DMS79 (cell line): ENCODE measurements at regions not wholly inside any gene's neighbourhood (a gene's known extent, or its start where the extent isn't known, plus 50 kb on each side); places are given as distances from the start of the nearest gene placed in this dataset.

Experiments
- DNase-seq: peaks from one replicate; lab custom pipeline; 2025; lab: John Stamatoyannopoulos, UW

DNA sequence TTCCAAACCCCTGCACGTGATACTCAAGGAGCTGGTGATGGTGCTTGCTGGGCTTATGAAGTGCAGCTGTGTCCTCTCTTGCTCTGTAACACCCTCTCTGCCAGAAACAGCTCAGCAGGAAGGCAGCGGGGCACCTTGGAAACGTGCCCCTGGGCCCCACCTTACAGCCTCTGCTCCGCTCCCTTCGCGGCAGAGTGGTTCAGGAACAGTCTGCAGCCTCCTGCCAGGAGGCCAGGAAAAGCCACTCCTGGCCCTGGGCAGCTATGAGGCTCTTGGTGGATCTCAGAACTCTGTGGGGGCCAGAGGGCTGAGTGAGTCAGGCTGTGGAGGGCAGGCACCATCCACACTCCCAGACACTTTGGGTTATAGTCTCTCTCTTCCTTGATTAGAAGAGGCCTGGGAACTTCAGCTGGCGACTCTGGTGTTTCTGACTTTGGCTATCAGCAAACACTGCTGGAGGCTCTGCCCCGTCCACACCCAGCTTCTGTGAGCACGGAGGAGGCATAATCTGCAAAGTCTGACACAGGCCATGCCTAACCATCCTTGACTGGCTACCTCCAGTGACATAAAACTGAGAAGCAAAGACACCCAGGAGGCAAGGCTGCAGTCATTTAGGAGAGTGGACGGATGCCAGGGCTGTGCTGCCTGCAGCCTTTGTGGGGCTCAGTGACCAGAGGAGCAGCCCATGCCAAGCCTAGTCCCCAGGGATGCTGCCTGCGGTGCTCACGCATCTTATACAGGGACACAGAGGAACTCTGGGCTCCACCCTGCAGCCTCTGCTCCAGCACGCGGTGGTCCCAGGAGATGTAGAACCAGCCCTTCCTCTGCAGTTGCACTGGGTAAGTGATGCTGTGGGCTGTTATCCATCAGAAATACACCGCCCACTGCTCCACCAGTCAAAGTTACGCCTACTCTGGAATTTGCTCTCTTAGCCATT, 65.3 kb downstream of the METRNL start:
- DNase-seq = no peak

- DNase-seq = no peak
Measured at GRCh38 chr17:83145358-83145738, 65.9 kb downstream of the METRNL start.

GRCh38 chr17:83145831-83146230, 66.4 kb downstream of the METRNL start:
- no peak for DNase-seq

DNA sequence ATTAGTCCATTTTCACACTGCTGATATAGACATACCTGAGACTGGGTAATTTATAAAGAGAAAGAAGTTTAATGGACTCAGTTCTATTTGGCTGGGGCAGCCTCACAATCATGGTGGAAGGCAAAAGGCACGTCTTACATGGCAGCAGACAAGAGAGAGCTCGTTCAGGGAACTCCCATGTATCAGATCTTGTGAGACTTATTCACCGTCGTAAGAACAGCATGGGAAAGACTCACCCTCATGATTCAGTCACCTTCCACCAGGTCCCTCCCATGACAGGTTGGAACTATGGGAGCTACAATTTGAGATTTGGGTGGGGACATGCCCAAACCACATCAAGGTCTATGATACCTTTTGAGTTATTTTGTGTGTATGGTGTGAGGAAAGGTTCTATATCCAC, 66.9 kb downstream of the METRNL start:
- no peak for DNase-seq

GRCh38 chr17:83147280-83147679, 67.9 kb downstream of the METRNL start:
- no peak for DNase-seq

DNA sequence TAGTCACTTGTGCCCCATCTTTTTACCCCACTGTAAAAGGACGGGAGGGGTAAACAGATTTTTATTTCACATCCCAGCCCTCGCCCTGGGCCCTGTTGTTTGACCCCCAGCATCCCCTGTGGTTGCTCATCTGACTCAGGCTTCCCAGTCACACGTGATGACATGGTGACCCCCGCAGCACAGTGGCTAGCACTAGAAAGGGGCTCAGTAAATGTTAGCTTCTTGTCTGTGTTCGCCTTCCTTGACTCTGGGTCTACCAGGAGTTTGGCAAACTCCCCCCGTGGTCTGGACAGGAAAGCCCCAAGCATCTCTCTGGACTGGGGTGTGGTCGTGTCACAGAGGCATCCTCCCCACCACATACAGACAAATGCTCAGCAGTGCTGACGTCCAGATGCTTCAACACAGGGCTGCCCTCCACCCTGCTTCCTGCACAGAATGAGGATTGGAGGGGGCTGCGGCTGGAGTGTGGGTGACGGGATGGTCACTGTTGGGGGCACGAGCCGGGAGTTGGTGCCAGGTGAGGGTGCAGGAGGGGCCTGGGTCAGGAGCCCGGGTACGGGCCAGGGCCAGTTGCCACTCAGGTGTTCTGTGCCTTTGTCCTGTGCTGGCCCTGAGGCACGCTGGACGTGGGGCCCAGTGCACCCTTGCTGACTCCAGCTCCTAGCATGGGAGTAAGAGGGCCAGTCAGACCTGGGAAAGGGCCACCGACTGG, 69.1 kb downstream of the METRNL start:
- no peak for DNase-seq

DNA sequence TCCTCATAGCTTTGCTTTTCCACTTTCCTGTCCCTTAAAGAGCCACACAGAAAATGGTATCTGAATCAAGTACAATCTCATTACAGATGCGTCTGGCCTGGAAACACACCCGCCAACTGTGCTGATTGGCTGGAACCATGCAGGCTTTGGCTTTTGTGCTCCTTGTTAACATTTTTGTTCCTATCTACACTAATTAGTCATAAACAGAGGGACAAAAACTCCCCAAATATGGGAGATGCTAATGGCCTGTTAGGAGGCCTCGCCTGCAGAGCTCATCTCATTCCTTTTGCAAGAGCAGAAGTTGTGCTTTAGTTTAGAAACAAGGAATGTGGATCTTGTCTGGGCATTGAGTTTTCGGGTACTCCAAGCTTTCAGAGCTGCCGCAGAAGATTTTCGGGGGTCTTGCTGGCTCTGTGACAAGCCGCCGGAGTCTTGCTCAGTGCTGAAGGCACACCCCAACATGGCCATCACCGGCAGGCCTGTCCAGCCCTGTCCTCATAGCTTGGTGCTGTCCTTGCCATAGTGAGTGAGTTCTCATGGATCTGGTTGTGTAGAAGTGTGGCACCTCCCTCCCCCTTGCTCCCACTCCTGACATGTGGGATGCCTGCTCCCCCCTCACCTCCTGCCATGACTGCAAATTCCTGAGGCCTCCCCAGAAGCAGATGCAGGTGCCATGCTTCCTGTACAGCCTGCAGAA, 69.8 kb downstream of the METRNL start:
- no peak for DNase-seq

- DNase-seq = no peak
Measured at GRCh38 chr17:83149761-83150251, 70.4 kb downstream of the METRNL start.

GRCh38 chr17:83150369-83151055, 71.1 kb downstream of the METRNL start:
- DNase-seq = no peak

DNA sequence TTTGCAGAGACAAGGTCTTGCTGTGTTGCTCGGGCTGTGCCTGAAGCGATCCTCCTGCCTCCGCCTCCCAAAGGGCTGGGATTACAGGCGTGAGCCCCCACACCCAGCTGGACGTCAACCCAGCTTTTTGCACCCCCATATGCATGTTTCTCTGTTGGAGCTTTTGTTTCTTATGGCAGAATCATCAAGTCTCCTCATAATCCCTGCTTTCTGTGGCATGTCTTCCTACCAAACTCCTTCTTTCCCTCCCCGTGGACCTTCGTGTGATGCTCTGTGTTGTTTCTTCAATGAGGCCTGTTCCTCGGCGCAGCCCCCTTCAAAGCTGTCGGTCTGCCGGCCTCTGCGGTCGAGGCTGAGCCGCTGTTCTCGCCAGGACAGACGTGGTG, 71.6 kb downstream of the METRNL start:
- DNase-seq = no peak

DNA sequence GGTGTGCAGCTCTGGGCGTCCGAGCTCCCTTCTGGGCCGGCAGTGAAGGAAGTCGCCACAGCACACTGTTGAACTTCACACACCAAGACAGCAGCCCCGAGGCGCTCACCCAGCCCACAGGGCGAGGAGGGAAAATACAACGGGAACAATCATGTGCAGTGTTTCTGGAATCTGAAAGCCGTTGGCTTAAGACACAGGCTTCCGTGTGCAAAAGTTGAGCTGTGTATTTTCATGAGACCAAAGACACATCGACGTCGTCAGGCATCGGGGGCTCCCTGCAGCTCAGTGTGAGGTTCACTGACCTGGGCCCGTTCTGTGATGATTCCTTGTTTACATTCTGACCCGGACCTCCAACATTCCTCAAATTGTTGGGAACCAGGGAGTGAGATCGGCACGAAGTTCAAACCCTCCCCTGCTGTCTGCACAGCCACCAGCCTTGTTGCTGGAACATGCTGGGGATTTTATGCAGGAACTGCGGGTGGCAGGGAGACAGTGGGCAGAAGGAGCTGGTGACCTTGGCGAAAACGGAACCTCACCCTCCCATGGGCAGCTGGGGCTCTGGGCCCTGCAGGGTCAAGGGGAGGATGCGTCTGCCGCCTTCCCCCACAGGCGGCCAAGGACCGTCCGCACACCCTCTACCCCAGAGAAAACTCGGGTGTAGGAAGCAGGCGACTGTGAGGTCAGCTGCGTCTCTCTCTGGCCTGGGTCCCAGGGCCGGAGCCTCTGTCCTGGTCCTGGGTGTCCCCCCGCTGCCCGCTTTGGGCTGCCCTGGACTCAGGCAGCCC, 72.2 kb downstream of the METRNL start:
- DNase-seq = no peak

GRCh38 chr17:83152227-83152744, 72.9 kb downstream of the METRNL start:
- no peak for DNase-seq

DNA sequence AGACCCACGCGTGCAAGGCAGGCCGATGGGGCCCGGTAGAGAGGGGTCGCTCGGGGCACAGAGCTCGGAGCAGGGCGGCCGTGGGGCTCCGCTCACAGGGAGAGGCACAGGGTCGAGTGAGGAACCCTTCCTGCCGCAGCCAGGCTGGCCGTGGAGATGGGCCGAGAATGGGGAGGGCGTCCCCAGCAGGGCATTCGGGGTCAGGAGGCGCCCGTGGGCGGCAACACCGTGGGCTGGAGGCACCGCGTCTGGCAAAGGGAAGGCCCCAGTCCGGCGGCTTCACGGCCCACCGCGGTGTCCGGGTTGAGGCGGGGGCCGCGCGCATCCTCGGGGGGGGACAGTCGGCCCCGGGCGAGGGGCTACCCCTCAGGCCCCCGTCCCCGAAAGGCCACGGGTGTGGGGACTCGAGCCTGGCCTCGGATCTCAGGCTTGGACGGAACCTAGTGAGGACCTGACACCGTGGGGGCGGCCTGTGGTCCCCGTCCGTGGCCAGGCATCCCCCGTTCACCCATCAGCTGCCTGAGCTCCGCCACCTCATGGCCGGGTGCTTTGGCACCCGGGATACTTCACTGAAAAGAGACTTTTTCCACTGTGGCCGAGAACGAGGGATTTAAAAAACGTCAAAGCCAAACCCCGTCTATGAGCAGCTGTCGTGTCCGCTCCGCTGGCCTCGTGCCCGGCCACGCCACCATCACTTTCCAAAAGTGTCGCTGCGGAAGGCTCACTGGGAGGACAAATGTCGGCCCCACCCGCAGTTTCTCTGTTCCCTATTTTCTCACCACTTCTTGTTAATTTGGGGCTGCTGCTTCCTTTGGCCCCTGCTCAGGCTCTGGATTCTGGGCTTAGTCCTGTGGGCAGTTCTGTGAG, 73.6 kb downstream of the METRNL start:
- no peak for DNase-seq

DNA sequence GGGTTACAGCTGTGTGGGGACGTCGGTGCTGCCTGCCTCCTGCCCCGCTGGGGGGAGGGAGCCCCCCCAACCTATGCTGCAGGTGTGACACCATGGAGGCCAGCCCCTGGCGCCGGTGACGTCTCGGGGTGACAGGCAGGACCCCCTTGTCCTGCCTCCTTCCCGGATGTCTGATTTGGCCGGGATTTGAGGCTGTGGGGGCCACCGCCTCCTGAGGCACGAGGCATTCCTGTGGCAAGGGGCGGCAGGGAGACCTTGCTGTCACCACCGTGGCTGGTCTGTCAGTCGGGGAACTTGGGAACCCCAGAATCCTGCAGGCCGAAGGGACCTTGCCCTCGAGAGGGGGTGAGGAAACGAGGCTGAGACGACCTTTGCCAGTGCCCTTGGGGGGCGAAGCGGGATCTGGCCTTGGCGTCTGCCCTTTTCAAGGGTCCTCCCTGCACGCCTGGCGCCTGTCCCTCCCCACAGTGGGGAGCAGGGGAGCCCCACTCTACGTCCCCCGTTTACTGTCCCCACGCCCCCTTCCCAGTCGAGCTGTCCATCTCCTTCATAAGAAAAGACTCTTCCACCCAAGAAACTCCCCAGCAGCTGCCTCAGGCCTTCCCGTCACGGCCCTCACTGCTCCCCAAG, 74.4 kb downstream of the METRNL start:
- DNase-seq = no peak

DNA sequence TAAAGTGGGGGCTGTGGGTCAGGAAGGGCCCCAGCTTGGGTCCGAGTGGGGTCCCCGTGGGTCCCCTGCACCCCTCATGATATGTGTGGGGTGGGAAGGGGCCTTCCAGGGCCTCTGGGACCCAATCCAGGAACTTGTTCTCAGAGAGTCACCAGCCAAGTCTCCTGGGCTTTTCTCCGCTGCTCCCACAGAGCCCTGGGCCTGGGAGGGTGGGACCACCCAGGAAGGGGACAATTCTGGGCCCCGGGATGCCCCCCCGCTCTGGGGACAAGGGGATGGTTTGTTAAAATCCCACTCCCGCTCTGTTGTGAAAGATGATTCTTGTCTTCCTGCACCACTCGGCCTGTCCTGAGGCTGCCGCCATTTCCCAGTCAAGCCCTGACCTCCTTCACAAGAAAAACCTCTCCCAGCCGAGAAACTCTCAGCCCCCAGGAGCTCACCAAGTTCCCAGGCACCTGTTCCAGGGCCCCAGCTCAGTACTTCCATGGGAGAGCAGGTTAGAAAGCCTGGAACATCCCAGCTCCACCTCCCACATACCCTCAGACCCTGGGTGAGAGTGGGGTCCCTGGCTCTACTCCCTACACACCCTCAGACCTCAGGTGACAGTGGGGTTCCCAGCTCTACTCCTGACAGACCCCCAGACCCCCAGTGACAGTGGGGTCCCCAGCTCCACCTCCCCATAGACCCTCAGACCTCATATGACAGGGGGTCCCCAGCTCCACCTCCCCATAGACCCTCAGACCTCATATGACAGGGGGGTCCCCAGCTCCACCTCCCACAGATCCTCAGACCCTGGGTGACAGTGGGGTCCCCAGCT, 75.1 kb downstream of the METRNL start:
- DNase-seq = no peak

- no peak for DNase-seq
Measured at GRCh38 chr17:83155128-83156121, 76.0 kb downstream of the METRNL start.

- no peak for DNase-seq
Measured at GRCh38 chr17:83156408-83156807, 77.0 kb downstream of the METRNL start.
